NCI-H2171 (cell line): ENCODE measurements at regions not wholly inside any gene's neighbourhood (a gene's known extent, or its start where the extent isn't known, plus 50 kb on each side); places are given as distances from the start of the nearest gene placed in this dataset.

Source experiments
- DNase-seq: peaks from one replicate; lab custom pipeline; 2025; lab: John Stamatoyannopoulos, UW

DNA sequence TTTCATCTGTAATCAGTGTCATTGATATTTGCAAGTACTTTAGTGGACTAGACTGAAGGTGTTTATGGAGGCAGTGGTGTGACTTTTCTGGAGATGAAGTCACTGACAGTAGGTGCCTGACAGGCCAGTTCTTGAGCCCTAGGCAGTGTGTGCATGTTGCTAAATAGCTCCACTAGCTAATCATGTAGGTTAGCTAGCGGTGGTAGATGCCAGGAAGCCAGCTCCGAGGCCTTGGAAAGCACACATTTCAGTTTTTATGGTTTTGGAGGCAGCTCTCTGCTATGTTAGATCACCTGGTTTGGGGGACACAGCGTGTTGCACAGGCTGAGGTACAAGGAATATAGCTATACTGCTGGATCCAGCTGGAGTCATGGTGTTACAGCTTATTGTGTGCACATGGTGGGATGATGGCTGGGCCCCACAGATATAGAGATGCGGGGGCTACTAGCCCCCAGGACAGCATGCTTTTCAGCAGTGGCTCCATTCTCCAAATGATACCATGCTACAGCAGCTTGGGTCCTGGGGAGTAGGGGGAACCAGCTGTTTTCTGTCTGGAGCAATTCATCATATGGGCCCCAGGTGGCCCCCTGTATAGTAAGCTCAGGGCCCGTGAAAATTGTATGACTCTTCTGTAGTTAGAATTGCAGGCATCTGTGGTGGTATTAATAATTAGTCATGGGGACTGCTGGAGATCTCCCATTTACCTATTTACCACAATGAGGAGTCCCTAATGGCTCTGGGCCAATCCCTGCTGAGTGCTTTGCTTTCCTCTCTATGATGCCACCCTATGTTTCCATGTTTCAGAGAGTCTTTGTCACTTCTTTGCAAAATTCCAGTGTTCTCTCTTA is 367.2 kb upstream of the LMO3 start:
- no peak for DNase-seq

GRCh38 chr12:16962889-16963288 is 356.9 kb upstream of the LMO3 start:
- DNase-seq: no peak

DNA sequence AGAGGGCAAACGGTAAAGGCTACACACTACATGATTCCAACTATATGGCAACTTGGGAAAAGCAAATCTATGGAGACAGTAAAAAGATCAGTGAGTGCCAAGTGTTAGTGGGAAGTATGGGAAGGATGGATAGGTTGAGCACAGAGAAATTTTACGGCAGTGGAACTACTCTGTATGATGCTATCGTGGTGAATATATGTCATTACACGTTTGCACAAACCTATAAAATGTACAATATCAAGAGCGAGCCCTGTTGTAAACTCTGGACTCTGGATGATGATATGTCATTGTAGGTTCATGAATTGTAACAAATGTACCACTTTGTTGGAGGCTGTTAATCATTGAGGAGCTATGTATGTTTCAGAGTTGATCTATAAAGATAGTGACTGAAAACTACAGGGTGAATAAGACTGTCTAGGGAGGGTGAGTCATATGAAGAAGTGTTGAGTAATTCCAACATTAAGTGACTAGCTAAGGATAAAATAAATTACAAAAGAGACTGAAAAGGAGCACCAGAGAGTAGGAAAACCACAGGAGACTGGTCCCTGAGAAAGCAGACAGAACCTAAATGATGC is 349.2 kb upstream of the LMO3 start:
- no peak for DNase-seq

DNA sequence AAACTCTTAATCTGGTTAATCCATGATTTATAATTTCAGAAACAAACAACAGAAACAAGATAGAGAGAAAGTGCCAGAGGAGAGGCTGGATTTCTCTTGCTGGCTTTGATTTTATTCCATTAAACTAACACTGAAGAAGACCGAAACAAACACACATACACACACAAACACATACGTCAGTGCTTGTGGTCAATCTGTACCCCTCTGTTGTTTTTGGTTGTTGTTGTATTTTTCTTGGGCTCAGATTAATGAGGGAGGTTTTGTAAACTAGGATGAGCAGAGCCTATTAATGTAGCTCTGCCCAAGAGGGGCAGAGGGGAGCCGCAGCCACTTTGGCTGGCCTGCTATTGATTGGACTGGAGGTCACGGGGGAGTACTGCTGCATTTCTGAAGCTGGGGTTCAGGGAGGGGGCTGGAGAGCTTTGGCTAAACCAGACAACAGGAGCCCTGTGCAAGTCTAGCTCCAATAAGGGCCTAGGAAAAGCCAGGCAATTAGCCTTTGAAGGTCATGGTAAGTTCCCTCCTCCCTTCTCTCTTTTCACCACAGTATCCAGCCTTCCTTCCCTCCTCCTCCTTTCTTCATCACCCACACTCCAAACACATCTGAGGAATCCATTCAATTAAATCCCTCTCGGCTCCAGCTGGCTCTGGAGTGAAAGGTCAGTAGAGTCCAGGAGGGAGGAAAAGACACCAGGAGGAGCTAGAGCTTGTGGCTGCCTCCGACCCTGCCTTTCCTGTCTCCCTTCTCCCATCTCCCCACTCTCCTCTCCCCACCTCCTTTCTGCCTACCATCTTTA is 344.1 kb upstream of the LMO3 start:
- DNase-seq: no peak

DNA sequence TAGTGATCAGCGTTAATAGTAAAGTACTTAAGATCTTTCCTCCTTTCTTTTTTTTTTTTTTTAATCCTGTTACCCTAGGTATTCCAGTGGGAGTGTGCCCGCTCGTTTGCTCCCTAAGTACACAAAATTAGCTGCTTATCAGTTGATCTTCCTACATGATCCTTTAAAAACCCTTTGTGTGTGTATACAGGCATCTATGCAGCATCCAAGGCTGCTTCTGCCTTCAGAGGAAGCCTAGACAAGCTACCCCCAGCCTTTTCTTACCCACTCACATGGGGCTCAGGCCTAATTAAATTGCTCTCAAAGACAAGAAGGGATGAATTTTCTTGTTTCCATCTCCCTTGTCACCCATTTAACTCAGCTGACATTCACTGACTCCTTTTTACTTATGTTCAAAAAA is 343.4 kb upstream of the LMO3 start:
- no peak for DNase-seq

DNA sequence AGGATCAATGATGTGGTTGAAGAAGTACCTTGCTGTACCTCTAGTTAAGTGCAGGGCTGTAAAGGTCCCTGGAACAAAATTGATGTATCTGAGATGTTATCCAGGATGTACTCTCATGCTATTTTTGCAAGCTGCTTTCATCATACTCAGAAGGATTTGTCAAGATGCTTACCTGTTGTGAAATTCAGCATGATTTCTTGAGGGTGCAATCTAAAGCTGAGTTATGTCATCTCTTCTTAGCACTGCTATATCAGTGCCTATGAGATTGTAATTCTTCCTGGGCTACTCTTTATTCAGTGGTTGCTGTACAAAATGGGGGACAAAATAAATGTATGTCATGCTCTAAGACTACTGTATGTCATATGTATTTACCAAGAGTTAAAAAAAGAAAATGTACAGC is 340.7 kb upstream of the LMO3 start:
- no peak for DNase-seq

DNA sequence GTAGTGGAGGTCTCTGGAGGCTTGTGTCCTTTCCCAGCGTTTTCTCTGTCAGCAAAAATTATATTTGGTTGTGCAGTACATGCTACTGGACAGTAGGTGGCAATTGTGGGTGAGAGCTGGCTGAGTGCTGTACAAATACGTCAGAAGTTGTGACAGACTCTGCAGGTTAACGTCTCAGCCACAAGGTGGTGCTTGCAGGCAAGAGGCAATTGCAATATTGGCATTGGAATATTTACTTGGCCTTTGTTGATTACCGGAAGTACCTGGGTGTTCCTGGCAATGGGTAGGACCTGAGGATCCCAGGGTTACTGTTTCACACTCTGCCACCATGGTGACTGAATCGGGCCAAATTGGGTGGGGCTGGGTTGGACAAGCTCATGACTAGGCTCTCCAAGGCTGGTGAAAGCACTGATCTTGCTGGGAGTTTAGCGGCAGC is 333.9 kb upstream of the LMO3 start:
- peak; percentile 0 for DNase-seq

DNA sequence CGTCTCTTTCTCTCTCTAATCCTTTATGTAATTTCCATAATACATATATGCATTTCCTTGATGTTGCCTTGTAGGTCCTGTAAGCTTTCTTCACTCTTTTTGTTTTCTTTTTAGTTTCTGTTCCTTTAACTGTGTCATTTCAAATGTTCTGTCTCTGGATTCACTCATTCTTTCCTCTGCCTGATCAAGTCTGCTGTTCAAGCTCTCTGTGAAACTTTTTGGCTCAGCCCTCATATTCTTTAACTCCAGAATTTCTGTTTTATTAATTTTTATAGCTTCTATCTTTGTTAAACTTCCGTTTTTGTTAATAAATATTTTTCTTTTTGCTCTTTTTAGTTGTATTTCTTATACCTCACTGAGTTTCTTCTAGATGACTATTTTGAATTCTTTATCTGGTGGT is 321.3 kb upstream of the LMO3 start:
- no peak for DNase-seq

GRCh38 chr12:16920451-16920850 is 314.5 kb upstream of the LMO3 start:
- no peak for DNase-seq

- DNase-seq: no peak
These were observed 313.6 kb upstream of the LMO3 start for GRCh38 chr12:16919551-16919950.

DNA sequence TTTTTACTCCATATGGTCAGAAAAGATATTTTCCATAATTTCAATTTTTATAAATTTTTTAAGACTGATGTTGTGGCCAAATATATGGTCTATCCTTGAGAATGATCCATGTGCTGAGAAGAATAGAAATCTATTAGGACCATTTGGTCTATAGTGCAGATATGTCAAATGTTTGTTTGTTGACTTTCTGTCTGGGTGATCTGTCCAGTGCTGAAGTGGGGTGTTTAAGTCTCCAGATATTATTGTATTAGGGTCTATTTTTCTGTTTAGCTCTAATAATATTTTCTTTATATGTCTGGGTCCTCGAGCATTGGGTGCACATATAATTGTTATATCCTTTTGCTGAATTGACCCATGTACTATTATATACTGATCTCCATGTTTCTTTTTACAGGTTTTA is 308.9 kb upstream of the LMO3 start:
- DNase-seq: no peak

GRCh38 chr12:16913832-16914490 is 308.0 kb upstream of the LMO3 start:
- DNase-seq: no peak

- no peak for DNase-seq
These were observed 296.0 kb upstream of the LMO3 start for GRCh38 chr12:16901946-16902345.

- no peak for DNase-seq
These were observed 287.5 kb upstream of the LMO3 start for GRCh38 chr12:16893426-16893825.

- no peak for DNase-seq
These were observed 285.7 kb upstream of the LMO3 start for GRCh38 chr12:16891673-16892072.

- no peak for DNase-seq
These were observed 278.9 kb upstream of the LMO3 start for GRCh38 chr12:16884819-16885218.

- DNase-seq: no peak
These were observed 278.1 kb upstream of the LMO3 start for GRCh38 chr12:16884056-16884455.

DNA sequence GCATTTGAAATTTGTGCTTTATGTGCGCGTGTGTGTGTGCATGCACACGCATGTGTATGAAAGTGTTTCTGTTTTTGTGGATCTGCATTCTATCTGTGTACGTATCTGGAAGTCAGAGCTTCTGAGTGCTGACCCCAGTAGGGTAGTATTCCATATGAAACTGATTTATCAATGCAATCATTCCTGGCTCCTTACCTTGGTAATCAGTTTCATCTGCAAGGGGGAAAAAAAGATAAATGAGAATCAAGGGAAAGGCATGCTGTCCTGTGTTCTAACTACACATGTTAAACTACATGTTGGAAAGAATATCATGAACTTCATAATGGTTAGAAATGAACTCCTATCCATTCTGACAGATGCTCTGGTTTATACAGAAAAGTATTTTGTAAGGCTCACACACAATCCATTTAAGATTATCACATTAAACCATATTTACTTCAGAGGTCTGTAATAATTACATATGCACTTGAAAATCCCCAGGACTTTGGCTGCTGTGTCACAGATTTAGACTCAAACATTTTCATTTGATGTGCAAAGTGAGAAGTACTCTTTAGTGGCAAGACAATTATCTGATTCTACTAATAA is 276.1 kb upstream of the LMO3 start:
- no peak for DNase-seq

DNA sequence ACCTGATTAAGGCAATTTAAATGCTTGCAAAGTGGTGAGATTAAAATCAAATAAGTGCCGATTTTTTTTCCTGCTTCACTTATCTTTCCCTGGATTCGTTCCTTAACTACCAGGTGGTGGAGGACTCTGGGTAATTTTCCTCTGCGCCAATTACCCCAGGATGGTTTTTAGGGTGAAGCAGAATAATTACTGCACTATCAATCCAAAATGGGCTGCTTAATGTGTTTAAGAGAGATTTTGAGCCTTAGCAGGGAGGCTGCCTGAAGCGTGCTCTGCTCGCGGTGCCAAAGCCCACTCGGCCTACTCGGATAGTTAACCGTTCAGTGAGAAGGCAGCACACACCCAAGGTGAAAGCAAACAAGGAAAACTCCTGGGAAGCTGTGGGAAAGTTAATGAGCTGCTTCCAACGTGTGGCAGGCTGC is 274.9 kb upstream of the LMO3 start:
- no peak for DNase-seq

DNA sequence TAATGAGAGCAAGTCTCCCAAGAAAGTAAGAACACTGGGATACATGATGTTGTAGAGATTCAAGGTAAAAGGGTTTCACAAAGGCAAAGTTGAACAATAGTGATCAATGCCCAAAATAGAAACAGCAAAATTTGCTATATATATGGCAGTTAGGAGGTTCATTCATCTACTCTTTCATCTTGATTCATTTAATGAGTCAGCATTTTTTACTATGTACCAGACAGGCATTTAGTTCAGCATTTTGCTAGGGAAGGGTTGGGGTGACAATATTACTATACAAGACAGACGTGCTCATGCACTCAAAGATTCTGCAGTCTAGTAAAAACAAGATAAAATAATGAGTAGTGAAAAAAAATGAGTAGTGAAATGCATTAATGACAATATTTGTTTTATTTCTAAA is 264.9 kb upstream of the LMO3 start:
- no peak for DNase-seq

DNA sequence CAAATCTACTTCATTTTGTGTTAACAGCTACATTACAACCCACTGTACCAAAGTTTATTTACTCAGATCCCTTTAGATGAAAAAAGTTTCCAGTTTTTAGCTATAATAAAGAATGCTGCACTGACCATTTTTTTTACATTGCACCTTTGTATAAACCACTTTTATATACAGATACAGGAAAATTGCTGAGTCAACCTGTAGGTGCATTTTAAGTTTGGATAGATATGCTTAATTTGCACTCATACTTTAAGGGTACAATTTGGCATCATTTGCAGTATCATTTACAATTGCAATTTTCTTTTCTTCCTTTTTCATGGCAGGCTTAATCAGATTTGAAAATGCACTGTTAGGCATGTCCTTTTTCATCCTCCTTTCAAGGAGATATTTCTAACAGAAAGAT is 257.8 kb upstream of the LMO3 start:
- no peak for DNase-seq

DNA sequence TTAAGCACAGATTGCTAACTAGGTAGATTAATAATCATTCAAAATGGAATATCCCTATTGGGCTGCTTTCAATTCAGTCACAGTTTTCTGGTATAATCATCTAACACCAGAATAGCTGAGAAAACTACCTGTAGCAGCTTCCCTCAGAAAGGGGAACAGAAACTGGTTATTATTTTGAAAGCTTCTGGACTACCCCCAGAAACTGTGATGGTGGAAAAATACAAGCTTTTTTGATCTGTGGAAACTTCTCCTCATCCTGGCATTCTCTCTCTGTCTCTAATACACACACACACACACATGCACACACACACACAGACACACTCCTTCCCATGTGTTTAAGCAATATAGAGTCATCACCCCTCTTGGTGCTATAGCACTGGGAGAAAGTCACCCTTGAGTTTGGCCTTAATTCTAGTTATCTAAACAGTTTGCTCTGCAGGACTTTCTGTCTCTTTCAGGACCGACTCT is 251.5 kb upstream of the LMO3 start:
- no peak for DNase-seq
